Esophagus squamous epithelium (tissue), 4 donors: ENCODE measurements at regions not wholly inside any gene's neighbourhood (a gene's known extent, or its start where the extent isn't known, plus 50 kb on each side); places are given as distances from the start of the nearest gene placed in this dataset.

Source experiments
- CTCF ChIP-seq, 6 experiments: fragments of 450-650 bp in 4 of 6; fragments of 200-600 bp in 2 of 6; sonication (generic) in 2 of 6; IDR thresholded peaks; one replicate each; pipeline ENCODE4 v1.5.1; 2016 to 2019; ENCODE audit warnings: antibody characterized with exemption in 6 of 6, mild to moderate bottlenecking in 4 of 6, moderate library complexity in 4 of 6
- POLR2A ChIP-seq, 4 donors: fragments of 450-650 bp; IDR thresholded peaks; one replicate each; pipeline ENCODE4 v1.6.1; 2017; ENCODE audit warnings: antibody characterized with exemption in 4 of 4, mild to moderate bottlenecking in 4 of 4, moderate library complexity in 3 of 4

GRCh38 chr9:109887079-109887478 lies 107.1 kb downstream of the PALM2AKAP2 start:
- TF ChIP-seq CTCF (IDR thresholded peaks at IDR 0.05) (no peak), POLR2A (IDR thresholded peaks at IDR 0.05) (no peak)
